GM12872 (cell line): ENCODE measurements at regions not wholly inside any gene's neighbourhood (a gene's known extent, or its start where the extent isn't known, plus 50 kb on each side); places are given as distances from the start of the nearest gene placed in this dataset.

Experiments used
- TF ChIP-seq, protein P1 (sequence below): IDR thresholded peaks from 3 replicates; pipeline ENCODE4 v1.5.1; 2011; ENCODE audit warnings: low read depth, mild to moderate bottlenecking, low read length, moderate library complexity; ENCODE audit not compliant: insufficient read depth

DNA sequence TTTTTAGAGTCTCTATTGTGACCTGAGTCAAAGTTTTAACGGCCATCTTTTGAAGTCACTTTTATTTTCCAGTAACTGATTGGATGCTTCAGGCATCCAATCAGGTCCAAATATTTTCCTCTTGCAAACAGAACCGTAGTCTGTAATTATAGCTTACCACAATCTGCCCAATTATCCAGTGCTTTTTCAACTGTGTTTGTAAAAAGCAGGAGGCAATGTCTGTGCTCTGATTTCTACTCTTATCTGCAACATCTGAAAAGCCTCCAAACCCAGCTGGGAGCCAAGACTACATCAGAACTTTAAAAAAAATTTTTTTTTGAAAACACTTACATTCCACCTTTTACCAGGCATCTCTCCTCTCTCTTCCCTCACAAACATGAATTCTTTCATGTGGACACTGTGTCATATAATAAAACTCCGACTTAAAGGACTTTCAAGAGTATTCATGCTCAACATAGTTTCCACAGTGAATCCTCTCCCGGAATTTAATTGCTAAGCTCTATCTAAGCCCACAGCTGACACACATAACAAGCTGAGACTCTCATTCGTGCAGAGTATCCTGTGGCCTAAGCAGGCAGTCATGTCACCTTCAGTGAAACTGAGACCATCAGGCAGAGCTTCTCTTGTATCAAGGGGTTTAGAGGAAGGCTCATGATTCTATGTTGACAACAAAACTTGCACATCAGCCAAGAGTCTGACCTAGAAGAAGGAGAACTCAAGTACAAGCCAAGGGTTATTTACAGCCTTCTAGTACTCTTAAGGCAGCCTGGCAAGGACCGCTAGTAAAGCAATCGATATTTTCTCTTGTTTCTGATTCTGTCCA, 272.7 kb downstream of the TLE1 start:
- TF ChIP-seq, protein P1, sequence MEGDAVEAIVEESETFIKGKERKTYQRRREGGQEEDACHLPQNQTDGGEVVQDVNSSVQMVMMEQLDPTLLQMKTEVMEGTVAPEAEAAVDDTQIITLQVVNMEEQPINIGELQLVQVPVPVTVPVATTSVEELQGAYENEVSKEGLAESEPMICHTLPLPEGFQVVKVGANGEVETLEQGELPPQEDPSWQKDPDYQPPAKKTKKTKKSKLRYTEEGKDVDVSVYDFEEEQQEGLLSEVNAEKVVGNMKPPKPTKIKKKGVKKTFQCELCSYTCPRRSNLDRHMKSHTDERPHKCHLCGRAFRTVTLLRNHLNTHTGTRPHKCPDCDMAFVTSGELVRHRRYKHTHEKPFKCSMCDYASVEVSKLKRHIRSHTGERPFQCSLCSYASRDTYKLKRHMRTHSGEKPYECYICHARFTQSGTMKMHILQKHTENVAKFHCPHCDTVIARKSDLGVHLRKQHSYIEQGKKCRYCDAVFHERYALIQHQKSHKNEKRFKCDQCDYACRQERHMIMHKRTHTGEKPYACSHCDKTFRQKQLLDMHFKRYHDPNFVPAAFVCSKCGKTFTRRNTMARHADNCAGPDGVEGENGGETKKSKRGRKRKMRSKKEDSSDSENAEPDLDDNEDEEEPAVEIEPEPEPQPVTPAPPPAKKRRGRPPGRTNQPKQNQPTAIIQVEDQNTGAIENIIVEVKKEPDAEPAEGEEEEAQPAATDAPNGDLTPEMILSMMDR, result no peak

DNA sequence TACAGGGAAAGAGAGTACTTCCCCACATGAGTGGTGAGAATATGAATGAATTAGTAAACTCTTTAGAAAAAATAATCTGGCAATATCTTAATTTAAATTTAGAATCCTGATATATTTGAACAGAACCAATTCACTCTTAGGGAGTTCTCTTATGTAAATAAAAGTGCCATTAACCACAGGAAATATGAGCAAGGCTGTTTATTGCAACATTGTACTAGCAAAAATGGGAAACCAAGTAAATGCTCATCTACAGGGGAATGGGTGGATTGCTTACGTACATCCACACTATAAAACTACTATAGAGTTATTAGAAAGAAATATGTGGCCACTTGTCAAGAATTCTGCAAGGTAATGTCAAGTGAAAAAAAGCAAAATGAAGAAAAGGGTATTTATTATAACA, 274.5 kb downstream of the TLE1 start:
- TF ChIP-seq, protein P1, result no peak

- TF ChIP-seq, protein P1, result no peak
Measured at GRCh38 chr9:81411961-81412360, 277.4 kb downstream of the TLE1 start.

- TF ChIP-seq, protein P1, result no peak
Measured at GRCh38 chr9:81410201-81410600, 279.1 kb downstream of the TLE1 start.

GRCh38 chr9:81408951-81409350, 280.4 kb downstream of the TLE1 start:
- TF ChIP-seq, protein P1, result no peak

GRCh38 chr9:81404931-81405598, 284.3 kb downstream of the TLE1 start:
- TF ChIP-seq, protein P1, result no peak

DNA sequence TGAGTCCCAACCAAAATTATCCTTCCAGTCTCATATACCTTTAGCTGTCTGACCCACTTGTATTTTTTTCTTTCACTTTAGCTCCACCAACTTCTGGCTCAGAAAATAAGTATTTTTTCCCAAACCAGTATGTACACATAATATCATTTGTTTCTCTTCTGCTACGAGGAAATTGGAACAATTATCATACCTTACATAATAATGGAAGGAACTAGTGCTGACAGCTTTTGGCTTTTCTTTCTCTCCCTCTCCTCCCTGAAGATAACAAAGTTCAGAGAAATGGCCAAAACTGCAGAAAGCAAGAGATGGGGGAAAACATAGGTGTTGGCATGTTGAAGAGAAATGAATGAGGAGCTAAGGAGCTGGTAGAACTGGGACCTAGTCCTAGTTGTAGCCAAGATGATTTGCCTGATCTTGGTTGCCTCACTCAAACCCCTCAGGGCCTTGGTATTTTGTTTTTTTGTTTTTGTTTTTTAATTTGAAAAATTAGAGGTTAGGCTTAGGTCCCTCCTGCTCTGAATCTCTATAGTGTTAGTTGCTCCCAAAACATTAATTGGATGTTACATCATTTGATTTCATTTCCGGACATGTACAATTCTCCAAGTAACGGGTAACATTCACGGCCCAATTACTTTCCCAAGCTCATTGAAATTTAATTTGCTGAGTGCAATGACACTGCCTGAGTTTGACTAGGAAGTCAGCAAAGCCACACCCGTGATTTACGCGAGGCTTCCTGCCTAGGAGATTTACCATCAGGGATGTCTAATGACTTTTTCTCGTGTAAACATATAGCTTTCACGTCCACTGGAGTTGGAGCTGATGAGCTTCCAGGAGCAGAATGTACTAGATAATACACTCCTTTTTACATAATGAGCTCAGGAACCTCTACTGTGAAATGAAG, 291.6 kb downstream of the TLE1 start:
- TF ChIP-seq, protein P1, result no peak
